GM18517 (cell line): ENCODE measurements at regions not wholly inside any gene's neighbourhood (a gene's known extent, or its start where the extent isn't known, plus 50 kb on each side); places are given as distances from the start of the nearest gene placed in this dataset.
"Not testable (repeated sequence)": the region's sequence is repeated elsewhere in the genome, so short reads cannot be mapped to it uniquely, and the experiment has no call there.

Experiments used
- ATAC-seq: cut with Tn5 transposase; IDR thresholded peaks from one replicate; pipeline ENCODE4 v1.9.1; 2021; ENCODE audit warnings: mild to moderate bottlenecking, moderate library complexity; ENCODE audit not compliant: unreplicated experiment

GRCh38 chr4:71204056-71204455, 134.8 kb upstream of the SLC4A4 start:
- ATAC-seq = no peak

- ATAC-seq = no peak
Measured at GRCh38 chr4:71206763-71207162, 132.1 kb upstream of the SLC4A4 start.

- no peak for ATAC-seq
Measured at GRCh38 chr4:71209161-71209560, 129.7 kb upstream of the SLC4A4 start.

GRCh38 chr4:71210823-71211222, 128.0 kb upstream of the SLC4A4 start:
- no peak for ATAC-seq

- no peak for ATAC-seq
Measured at GRCh38 chr4:71211748-71212147, 127.1 kb upstream of the SLC4A4 start.

- no peak for ATAC-seq
Measured at GRCh38 chr4:71212216-71212615, 126.6 kb upstream of the SLC4A4 start.

GRCh38 chr4:71214578-71214977, 124.2 kb upstream of the SLC4A4 start:
- ATAC-seq = no peak

GRCh38 chr4:71216316-71216959, 122.4 kb upstream of the SLC4A4 start:
- no peak for ATAC-seq

GRCh38 chr4:71217688-71218087, 121.1 kb upstream of the SLC4A4 start:
- no peak for ATAC-seq

GRCh38 chr4:71220848-71221247, 118.0 kb upstream of the SLC4A4 start:
- not testable (repeated sequence) for ATAC-seq

- ATAC-seq = no peak
Measured at GRCh38 chr4:71221510-71222466, 117.0 kb upstream of the SLC4A4 start.

GRCh38 chr4:71222661-71223060, 116.2 kb upstream of the SLC4A4 start:
- ATAC-seq = no peak

- no peak for ATAC-seq
Measured at GRCh38 chr4:71229477-71230270, 109.1 kb upstream of the SLC4A4 start.

GRCh38 chr4:71230271-71231128, 108.3 kb upstream of the SLC4A4 start:
- ATAC-seq = no peak

- ATAC-seq = no peak
Measured at GRCh38 chr4:71231129-71232055, 107.4 kb upstream of the SLC4A4 start.

GRCh38 chr4:71232056-71232430, 106.8 kb upstream of the SLC4A4 start:
- ATAC-seq = no peak

- ATAC-seq = no peak
Measured at GRCh38 chr4:71232846-71233245, 106.0 kb upstream of the SLC4A4 start.

- ATAC-seq = no peak
Measured at GRCh38 chr4:71235311-71236201, 103.3 kb upstream of the SLC4A4 start.
